Keratinocyte (primary cell): ENCODE measurements at regions not wholly inside any gene's neighbourhood (a gene's known extent, or its start where the extent isn't known, plus 50 kb on each side); places are given as distances from the start of the nearest gene placed in this dataset.

Source experiments
- CTCF ChIP-seq, 3 experiments: IDR thresholded peaks in 1 of 3; conservative IDR thresholded peaks in 1 of 3; optimal IDR thresholded peaks in 1 of 3; 2 replicates in 2 of 3; 3 replicates in 1 of 3; pipeline versions ENCODE3 to v1.5.1; 2011; ENCODE audit warnings: low read length in 3 of 3, mild to moderate bottlenecking in 3 of 3, moderate library complexity in 2 of 3, control low read depth in 1 of 3, inconsistent platforms in 1 of 3; ENCODE audit not compliant: insufficient read depth in 2 of 3; ENCODE audit errors: extremely low read depth in 1 of 3
- EZH2 ChIP-seq: IDR thresholded peaks from one replicate; pipeline ENCODE4 v1.6.1; 2012; ENCODE audit warnings: inconsistent platforms, mild to moderate bottlenecking, low read length, moderate library complexity

- TF ChIP-seq CTCF (optimal IDR thresholded peaks at IDR 0.05 in 1 of 3, IDR thresholded peaks at IDR 0.05 in 1 of 3, conservative IDR thresholded peaks at IDR 0.05 in 1 of 3; ENCODE audit: extremely low read depth in 1 of 3, insufficient read depth in 2 of 3, low read length in 3 of 3) (no peak), EZH2 (no peak)
These were observed 162.7 kb upstream of the MLN start for GRCh38 chr6:33966536-33966935.
